HG03066 (cell line): ENCODE measurements at regions not wholly inside any gene's neighbourhood (a gene's known extent, or its start where the extent isn't known, plus 50 kb on each side); places are given as distances from the start of the nearest gene placed in this dataset.

Experiments used
- ATAC-seq: cut with Tn5 transposase; IDR thresholded peaks from one replicate; pipeline ENCODE4 v1.9.1; 2021; ENCODE audit warnings: low read depth; ENCODE audit not compliant: unreplicated experiment

GRCh38 chr6:91780270-91780669 is 1193.4 kb upstream of the MAP3K7 start:
- ATAC-seq: no peak

GRCh38 chr6:91761621-91762020 is 1174.7 kb upstream of the MAP3K7 start:
- ATAC-seq: no peak

GRCh38 chr6:91754691-91755090 is 1167.8 kb upstream of the MAP3K7 start:
- no peak for ATAC-seq

- no peak for ATAC-seq
Measured at GRCh38 chr6:91751526-91751925, 1164.7 kb upstream of the MAP3K7 start.

- no peak for ATAC-seq
Measured at GRCh38 chr6:91744566-91744965, 1157.7 kb upstream of the MAP3K7 start.

GRCh38 chr6:91743756-91744155 is 1156.9 kb upstream of the MAP3K7 start:
- ATAC-seq: no peak

- ATAC-seq: no peak
Measured at GRCh38 chr6:91731939-91732338, 1145.1 kb upstream of the MAP3K7 start.

- ATAC-seq: no peak
Measured at GRCh38 chr6:91730710-91731109, 1143.8 kb upstream of the MAP3K7 start.

GRCh38 chr6:91720324-91720723 is 1133.5 kb upstream of the MAP3K7 start:
- ATAC-seq: no peak

GRCh38 chr6:91719414-91719813 is 1132.5 kb upstream of the MAP3K7 start:
- ATAC-seq: no peak

GRCh38 chr6:91718198-91718597 is 1131.3 kb upstream of the MAP3K7 start:
- ATAC-seq: no peak

- ATAC-seq: no peak
Measured at GRCh38 chr6:91717094-91717493, 1130.2 kb upstream of the MAP3K7 start.

- ATAC-seq: no peak
Measured at GRCh38 chr6:91716361-91716760, 1129.5 kb upstream of the MAP3K7 start.

GRCh38 chr6:91715171-91715805 is 1128.4 kb upstream of the MAP3K7 start:
- no peak for ATAC-seq

GRCh38 chr6:91713911-91714310 is 1127.0 kb upstream of the MAP3K7 start:
- ATAC-seq: no peak

- ATAC-seq: no peak
Measured at GRCh38 chr6:91711518-91711917, 1124.6 kb upstream of the MAP3K7 start.

GRCh38 chr6:91710342-91710741 is 1123.5 kb upstream of the MAP3K7 start:
- no peak for ATAC-seq

- no peak for ATAC-seq
Measured at GRCh38 chr6:91708534-91708933, 1121.7 kb upstream of the MAP3K7 start.

- ATAC-seq: no peak
Measured at GRCh38 chr6:91705646-91706045, 1118.8 kb upstream of the MAP3K7 start.

- no peak for ATAC-seq
Measured at GRCh38 chr6:91704531-91704930, 1117.7 kb upstream of the MAP3K7 start.

GRCh38 chr6:91697010-91697695 is 1110.3 kb upstream of the MAP3K7 start:
- ATAC-seq: no peak

GRCh38 chr6:91695221-91695620 is 1108.3 kb upstream of the MAP3K7 start:
- ATAC-seq: no peak
